HL-60/S4 treated with retinoic acid at 250 ng/mL for 4 days and 3 days (cell line): ENCODE measurements at regions not wholly inside any gene's neighbourhood (a gene's known extent, or its start where the extent isn't known, plus 50 kb on each side); places are given as distances from the start of the nearest gene placed in this dataset.

Experiments
- in situ Hi-C: fragments of 300-500 bp; cut with MboI; formaldehyde crosslinking; loops from 2 replicates; pipeline ENCODE4 v1.7.0; 2022; ENCODE audit warnings: low sequenced_read_pairs

DNA sequence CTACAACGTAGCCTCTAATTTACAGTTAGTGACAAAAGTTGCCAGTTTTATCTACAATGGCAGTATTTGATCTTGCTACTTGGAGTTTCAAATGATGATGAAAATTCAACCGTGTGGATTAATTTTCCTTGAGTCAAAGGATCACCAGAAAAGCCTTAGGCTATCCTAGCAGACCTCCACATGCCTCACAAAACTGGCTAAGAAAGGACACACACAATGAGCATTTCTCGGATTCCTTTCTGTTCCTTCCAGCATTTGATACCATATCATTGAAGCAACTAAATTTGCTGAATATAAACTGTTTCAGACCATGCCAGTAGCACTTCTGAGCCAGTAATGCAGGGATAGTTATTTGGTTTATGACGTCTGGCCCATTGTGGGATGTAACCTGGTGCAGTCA is 587.4 kb upstream of the MDFIC2 start:
- in situ Hi-C loops: no loop called here

DNA sequence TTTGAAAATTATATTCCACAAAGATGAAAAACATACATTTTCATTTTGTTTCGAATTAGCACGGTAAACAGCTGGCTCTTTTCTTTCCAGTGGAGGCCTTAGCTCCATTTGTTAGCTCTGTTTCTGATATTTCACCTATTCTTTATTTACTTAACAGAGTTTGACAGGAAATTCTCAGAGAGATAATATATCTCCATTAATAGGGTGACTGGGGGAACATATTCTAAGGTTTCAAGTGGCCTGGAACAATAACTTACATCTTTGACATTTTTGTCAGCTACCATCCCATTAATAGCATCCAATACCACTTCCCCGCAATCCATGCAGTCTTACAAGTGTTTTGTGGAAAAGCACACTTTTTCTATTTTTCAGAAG is 577.6 kb upstream of the MDFIC2 start:
- in situ Hi-C loops: no loop called here

DNA sequence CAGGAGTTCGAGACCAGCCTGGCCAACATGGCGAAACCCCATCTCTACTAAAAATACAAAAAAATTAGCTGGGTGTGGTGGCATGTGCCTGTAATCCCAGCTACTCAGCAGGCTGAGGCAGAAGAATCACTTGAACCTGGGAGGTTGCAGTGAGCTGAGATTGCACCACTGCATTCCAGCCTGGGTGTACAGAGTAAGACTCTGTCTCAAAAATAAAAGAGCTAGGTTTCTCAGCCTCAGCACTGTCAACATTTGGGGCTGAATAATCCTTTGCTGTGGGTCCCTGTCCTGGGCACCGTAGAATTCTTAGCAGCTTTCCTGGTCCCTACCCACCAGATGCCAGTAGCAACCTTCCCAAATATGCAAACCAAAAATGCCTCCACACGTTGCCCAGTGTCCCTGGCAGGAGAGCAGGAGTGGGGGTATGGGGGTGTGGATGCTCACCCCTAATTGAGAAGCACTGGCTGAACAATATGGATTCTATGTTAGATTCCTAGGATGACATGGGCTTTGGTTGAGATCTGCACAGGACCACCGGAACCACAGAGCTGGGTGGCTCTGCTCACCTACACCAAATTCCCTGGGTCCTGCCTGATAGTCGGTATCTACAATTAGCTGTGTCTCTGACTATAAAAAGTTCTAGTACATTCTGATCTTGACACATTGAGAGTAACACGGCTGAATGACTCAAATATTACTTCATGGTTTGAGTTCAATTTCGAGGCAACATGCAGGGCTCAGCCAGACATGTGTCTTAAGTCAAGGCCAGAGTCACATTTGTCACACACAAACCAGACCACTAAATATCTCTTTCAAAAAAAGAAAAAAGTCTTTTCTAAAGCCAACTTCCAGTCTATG is 577.0 kb upstream of the MDFIC2 start:
- in situ Hi-C loops: no loop called here

DNA sequence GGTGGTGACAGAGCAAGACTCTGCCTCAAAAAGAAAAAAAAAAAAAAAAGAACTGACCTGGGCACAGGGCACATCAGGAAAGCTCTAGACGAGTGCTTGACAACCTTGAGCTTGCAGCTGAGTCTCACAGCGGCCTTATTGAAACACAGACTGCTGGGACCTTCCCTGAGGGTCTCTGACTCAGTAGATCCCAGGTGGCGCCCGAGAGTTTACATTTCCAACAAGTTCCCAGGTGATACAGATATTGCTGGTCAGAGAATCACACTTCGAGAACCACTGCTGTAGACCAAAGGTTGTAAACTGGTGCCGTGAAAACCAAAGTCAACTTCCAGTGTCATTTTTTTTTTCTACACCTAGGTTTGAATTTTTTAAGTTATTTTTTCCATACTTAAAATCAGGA is 573.2 kb upstream of the MDFIC2 start:
- in situ Hi-C loops: no loop called here

DNA sequence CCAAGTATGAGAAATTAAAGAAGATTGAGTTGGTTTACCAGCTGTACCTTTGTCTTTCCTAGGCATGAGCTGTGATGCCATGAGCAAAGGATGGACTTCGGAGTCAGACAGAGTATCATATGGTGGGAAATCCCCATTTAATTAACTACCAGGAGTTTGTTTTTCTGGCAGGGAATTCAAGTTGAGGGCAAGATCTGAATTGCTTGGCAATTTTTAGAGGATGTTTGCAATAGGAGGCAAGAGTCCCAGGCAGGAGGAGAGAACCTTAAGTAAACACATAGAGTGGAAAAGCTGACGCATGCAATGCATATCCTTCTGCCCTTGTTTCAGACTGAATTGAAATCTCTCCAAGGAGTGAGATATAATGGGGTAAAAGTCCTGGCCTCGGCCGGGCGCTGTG is 569.7 kb upstream of the MDFIC2 start:
- in situ Hi-C loops: no loop called here

DNA sequence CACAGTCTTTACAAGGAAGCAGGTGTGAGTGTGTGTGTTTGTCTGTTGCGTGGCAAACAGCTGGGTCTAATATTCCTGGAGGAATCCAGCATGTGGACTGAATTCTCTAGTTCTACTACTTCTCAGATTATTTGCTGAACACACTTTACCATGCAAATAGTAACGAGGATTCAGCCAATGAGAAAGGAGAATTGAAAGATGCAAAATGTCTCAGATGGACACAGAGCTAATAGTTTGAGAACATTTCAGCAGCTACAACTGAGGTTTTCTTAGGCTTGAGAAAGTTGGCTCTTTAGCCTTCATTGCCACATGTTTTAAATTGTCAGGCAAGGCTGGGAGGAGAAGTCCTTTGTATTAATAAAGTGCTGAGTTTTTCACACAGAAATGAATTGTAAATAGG is 568.0 kb upstream of the MDFIC2 start:
- in situ Hi-C loops: no loop called here

DNA sequence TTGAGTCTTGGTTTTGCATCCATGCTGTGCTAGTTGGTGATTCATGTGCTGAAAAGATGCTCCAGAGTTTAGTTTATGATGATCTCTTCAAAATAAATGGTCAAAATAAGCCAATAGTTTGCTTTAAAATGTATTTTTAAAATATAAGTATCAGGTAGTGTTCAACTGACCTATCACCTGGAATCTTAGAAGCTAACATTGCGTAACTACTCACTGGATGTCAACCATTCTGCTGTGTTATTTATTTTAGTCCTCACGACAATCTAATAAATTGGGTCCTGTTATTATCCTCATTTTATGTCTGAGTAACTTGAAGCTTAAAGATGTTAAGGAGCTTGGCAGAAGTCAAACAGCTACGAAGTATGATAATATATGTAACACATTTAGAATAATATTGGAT is 563.7 kb upstream of the MDFIC2 start:
- in situ Hi-C loops: no loop called here

DNA sequence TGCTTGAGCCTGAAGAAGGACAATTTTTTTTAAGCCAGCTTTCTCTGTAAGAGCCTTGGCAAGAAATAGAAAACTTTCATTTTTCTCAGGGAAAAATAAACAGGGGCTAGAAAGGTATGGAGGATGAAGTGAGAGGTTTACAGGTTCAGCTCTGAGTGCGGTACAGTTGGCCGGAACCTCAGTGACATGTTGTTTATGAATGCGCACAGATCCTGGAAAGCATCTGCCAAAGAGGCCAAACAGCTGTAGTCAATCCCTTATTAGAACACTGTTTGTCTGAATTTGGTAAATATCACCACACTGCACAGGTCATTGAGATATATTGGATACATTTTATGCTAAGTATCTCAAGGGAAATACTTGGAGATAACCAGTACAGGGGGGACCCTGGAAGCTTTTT is 561.8 kb upstream of the MDFIC2 start:
- in situ Hi-C loops: no loop called here

DNA sequence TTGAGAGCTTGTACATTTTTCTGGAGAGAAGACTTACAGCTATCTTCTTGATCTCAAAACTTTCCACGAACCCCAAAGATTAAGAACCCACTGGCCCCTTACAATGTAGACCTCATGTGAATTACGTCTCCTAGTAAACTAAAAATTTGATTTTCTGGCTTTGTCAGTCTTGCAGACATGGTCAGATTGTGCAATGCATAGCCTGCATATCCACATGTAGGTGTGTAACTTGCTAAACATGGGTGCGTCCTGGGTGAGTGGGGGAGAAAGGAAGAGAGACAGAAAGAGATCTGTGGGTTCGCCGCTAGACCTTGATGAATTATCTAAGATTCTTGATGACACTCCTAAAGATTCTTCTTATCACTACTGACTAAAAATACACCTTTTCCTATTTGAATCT is 561.2 kb upstream of the MDFIC2 start:
- in situ Hi-C loops: no loop called here

DNA sequence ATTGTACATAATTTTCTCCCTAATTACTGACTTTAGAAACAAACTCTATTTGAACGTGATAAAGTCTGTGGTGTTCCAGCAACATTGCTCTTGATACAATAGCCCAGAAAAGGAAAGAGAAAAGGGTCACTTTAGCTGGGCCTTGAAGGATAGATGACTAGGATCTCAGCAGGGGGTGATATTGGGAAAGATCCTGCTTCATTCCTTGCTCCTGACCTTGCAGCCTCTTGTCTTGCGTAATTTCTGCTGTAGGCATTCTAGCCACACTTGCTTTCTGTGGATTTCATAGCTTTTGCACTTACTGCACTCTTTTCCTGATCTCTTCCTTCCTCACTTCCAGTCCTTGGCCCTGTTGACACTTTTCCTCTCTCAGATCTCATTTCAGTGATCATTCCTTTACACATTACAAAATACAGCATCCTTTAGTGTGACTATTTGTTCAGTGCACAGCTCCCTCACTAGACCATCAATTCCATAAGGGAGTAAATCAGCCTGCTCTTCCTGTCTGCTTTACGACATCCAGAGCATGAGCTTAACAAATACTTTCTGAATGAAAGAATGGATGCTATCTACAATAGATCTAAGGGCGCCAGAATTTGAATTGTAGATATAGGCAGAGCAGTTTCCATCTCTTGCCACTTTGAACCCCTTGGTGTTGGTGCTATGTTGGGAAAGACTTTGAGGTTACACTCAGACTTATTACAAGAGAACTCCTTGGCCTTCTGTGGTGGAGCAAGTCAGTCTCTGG is 559.6 kb upstream of the MDFIC2 start:
- in situ Hi-C loops: no loop called here

DNA sequence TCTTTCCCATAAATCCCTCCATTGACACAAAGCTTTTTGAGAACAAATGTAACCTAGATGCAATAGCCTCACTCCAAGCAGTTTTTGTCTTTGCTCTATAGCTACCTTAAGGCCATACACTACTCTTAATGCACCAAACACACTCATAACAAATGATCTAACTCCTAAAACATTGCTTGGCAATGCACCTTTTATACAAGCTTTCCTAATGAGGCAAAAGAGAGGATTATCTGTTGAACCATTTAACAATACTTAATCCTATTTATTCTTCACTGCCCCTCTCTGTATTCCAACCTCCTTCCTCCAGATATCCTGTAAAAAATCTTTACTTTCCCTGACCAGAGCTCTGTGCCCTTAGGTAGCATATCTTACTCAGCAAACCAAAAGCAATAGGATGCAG is 558.1 kb upstream of the MDFIC2 start:
- in situ Hi-C loops: no loop called here

DNA sequence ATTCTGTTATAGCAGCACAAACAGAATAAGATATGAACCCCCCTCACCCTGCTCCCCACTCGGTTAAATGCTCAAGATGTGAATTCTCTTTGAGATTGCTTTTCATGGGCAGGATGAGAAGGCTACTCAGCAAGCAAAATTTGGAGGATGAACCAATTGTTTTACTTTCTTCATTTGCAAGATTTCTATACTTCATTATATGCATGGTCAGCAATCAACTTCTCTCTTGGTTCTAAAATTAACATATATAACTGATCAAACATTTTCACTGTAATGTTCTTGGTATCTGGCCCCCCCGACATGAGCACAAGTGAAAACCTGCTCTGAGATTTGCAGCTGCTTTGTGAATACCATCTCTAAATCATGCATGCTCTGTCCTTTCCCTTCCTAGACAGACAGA is 556.1 kb upstream of the MDFIC2 start:
- in situ Hi-C loops: no loop called here

DNA sequence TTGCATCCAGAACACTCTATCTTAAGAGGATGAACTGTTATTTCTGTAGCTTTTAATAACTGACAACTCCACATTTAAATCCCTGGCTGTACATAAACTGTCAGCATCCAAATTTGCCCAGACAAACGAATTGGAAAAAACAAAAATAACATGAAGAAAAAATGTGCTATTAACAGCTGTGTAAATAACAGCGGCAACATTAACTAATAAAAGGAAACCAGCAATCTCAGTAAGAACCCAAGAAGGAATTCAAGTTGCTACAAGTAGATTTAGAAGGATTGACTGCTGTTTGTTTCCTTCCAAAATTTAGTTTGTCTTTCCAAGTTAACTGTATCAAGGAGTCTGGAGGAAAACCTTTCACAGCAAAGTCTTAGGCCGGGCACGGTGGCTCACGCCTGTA is 550.6 kb upstream of the MDFIC2 start:
- in situ Hi-C loops: no loop called here

DNA sequence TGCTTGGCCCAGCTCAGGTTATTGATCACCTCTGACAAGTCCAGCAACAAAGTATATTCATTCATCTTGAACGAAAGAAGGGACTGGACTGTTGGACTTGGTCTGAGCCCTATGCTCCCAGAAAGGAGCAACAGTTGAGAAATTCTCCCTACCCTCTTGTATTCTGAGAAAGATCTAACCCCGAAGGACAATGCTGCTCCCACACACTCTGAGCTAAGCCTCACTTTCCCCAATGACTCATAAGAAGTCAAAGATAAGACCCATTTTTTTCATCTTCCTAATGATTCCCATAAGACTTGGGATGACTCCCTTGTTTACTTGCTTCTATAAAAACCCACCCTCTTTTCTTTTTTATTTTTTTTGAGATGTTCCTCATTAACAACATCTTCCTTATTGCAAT is 549.4 kb upstream of the MDFIC2 start:
- in situ Hi-C loops: no loop called here

DNA sequence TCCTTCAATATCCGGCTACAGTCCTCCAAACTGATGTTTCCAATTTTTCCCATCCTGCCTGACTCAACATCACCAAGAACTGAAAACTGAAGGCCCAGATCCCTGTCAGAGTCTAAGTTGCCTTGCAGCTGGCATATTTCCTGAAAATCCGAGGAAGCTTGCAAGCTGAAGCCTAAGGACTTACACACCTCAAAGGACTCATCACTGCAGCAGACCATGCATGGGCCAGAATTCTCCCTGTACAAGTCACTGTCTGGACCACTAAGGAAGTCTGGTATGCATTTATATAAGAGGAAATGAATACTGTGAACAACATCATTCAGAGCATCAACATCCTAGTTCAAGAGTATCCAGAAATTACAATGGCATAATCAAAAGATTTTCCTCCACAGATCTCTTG is 548.8 kb upstream of the MDFIC2 start:
- in situ Hi-C loops: no loop called here

DNA sequence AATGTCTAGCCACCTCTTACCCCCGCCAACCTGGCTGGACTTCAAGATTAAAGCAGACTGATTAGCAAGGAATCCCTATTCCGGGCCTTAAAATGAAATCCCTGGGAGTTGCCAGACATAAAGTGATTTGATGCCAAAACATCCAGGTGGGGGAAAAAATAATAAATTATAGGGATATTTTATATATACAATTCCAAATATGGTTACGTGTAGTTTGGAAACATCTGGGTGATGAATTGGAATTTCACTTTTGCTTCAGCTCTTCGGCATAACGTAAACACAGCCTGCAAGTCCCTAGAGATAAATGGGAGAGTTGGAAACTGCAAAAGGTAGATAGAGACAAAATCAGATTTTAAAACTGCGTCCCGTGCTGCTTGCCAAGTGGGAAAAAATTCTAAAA is 545.5 kb upstream of the MDFIC2 start:
- in situ Hi-C loops: no loop called here

DNA sequence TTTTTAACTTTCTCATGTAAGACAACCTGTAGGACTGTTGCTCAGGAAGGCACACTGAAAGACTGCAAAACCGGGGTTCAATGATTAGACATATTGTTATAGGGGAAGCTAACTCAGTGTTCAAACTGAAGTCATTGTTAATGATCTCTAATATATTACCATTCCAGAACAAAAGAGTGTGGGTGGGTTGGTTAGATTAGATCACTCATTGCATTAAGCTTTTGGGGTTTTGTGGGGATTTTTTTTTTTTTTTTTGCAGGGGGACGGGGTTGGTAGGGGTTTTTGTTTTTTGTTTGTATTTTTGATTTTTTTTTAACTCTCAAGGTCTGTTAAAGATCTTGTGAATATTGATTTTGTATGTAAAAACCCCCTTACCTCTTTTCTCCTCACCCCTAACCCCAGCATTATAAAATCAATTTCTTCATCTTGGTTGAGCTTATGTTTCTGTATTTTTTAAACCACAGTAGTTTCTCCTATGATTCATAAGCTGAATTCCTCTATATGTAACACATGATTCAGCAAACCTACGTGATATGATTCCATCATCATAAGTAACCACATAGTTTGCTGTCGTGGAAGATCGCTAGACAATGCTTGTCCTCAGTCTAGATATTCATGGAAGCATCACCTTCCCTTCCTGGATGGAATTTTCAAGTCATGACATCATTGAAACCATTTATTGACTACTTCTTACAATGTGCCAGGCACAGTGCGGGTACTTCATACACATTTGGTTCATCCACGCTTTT is 544.1 kb upstream of the MDFIC2 start:
- in situ Hi-C loops: no loop called here

DNA sequence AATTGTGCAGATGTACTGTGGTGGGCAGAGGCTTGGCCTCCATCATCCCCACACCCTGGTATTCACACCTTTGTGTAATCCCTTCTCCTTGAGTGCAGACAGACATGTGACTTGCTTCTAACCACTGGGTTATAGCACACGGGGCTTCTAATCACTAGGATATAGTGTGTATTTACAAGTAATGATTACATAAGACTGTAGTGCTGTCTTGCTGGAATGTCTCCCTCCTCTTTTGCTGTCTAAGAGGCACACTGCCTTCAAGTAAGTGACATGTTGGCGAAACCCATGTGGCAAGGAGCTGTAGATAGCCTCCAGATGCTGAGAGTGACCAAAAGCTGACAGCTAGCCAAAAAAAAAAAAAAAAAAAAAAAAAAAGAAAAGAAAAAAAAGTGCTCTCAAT is 542.7 kb upstream of the MDFIC2 start:
- in situ Hi-C loops: no loop called here

DNA sequence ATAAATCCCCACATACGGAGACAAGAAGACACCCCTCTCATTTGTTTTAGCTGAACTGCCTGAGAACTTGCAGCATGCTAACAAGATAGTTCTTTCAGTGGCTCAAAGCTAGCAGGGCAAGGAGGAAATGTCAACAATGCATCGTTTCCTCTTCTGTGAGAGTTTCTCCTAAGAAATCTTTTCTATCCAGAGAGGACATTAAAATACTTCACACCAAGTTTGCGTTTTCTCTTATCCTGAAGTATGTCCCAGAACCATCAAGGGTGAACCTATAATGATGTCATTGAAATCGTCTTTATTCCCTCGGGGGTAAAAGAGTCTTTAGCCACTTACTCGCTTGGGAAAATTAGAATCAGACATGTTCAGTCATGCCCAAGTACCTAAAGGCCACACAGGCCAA is 541.7 kb upstream of the MDFIC2 start:
- in situ Hi-C loops: no loop called here

DNA sequence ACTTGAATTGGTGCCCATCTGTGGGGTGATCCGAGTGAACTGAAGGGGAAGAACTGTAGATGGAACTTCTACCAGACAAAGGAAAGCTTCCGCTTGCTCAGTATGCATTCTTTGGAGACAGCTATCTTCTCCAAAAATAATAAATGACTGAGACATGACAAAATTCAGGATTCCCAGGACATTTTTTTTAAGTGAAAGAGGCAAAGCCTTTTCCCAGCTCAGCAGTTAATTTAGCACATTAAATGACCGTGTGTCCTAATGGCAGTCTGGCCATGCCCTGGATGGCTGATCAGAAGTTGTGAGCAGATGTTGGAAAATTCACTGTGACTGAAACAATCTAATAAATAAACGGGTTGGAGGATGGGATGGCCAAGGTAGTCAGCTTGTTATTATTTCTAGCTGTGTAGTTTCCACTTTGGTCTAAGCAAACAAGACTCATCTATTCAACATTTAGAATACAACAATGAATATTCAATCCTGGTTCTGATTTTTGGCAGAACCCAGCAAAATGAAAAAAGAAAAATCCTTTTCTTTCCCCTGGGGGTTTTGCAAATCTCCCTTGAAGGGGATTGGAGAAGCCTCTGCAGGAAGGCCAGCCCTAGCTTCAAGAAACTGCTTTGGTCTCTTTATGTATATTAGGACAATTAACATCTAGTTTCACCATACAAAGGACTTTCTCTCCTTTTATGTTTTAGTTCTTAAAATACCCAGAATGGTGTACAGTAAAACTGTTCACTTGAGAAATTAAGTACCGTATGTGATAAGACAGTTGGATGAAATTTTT is 540.9 kb upstream of the MDFIC2 start:
- in situ Hi-C loops: no loop called here
